ENCODE measurements at regions not wholly inside any gene's neighbourhood (a gene's known extent, or its start where the extent isn't known, plus 50 kb on each side); places are given as distances from the start of the nearest gene placed in this dataset.
A peak's percentile ranks its signal among the peaks of the same experiment; 100 is the strongest.
"Not testable (repeated sequence)": the region's sequence is repeated elsewhere in the genome, so short reads cannot be mapped to it uniquely, and the experiment has no call there.

DNA sequence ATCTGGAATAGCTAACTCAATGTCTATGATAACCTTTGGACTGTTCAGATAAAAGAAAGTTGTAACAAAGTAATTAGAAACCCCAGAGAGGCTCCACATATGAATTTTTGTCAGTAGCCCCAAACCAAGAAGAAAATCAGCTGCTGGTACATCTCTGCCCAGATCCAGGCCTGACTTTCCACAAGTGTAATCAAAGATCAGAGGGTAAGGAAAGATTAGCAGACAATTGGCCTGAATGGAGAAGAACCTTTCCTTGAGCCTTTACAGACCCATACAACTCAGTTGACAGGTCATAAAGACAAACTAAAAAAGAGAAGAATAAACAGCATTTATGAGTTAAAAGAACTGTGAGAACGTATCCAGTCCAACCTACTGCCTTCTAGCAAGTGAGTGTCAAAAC is 366.7 kb upstream of the PKN2 start:
- WGBS, 10 experiments: 11 to 100% (median 67%) methylated on average over 1 of the region's 1 CpG; no CpG with 5 or more reads in 1 of the 10 experiments
- in situ Hi-C loops (cut with MboI; ENCODE audit: low pct_unique_long_range_greater_than_20kb in 2 of 9, low sequenced_read_pairs in 9 of 9, unreplicated experiment in 9 of 9): loop anchor here in 3 of 9 experiments (25.0 kb wide), 2 partner anchors 1030 to 1180 kb away; no protein-coding TSS in a partner anchor
- no peak overlapping the region for H3K4me3 ChIP-seq
- no peak overlapping the region for H3K27ac ChIP-seq
- ATAC-seq (replicated peaks in 6 of 8): no peak
- H3K4me1 ChIP-seq (replicated peaks in 1 of 2): peaks cover 6 to 16% of the 10 kb centered on the region in 2 donors

DNA sequence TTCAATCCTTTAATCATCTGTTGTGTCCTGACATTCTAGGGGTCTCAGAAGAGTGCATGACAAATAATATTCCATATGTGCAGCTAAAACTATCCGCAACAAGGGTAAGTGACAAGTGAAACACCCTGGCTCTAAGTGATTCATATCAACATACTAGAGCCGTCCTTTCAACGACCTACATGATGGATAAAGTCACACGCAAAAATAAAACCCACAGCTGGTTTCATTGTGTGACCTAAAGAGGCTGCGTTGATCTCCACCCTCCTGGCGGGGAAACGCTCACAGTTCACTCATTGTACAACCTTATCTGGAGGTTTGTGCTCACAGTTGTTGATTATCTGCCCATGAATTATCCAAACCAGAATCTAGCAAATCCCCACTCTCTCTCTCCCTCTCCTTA is 365.3 kb upstream of the PKN2 start:
- peaks cover 6 to 16% of the 10 kb centered on the region in 2 donors for H3K4me1 ChIP-seq (replicated peaks in 1 of 2)
- in situ Hi-C loops (cut with MboI; ENCODE audit: low pct_unique_long_range_greater_than_20kb in 2 of 9, low sequenced_read_pairs in 9 of 9, unreplicated experiment in 9 of 9): loop anchor here in 3 of 9 experiments (25.0 kb wide), 2 partner anchors 1031 to 1181 kb away; no protein-coding TSS in a partner anchor
- peak in 4 of 8 experiments; percentile 18 to 58 (median 52) for ATAC-seq (replicated peaks in 6 of 8)
- no peak overlapping the region for H3K27ac ChIP-seq
- 3 to 89% (median 75%) methylated on average over 1 to 7 of the region's 7 CpGs for WGBS, 10 experiments
- no peak overlapping the region for H3K4me3 ChIP-seq

DNA sequence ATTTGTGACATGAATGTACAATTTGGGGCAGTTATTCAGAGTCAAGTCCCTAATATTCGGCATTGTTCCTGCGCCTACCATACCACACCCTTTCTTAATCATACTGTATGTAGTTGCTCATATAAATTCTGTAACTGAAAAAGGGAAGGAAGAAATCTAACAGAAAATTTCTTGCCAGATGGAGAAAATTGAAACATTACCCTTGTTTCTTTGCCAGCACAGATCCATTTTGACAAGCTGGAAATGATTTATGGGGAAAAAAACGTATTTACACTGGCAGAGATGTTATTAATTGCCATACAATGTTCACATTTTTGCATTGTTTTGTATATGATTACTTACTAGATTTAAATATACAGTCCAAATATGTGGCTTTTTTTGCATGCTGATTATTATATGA is 363.8 kb upstream of the PKN2 start:
- 0 to 100% (median 82%) methylated on average over 1 to 3 of the region's 3 CpGs; no CpG with 5 or more reads in 1 of the 10 experiments for WGBS, 10 experiments
- peaks cover 6 to 25% of the 10 kb centered on the region in 2 donors for H3K4me1 ChIP-seq (replicated peaks in 1 of 2)
- no peak overlapping the region for H3K4me3 ChIP-seq
- no peak for ATAC-seq (replicated peaks in 6 of 8)
- H3K27ac ChIP-seq: no peak overlapping the region
- in situ Hi-C loops (cut with MboI; ENCODE audit: low pct_unique_long_range_greater_than_20kb in 2 of 9, low sequenced_read_pairs in 9 of 9, unreplicated experiment in 9 of 9): loop anchor here in 3 of 9 experiments (25.0 kb wide), 2 partner anchors 1033 to 1183 kb away; no protein-coding TSS in a partner anchor

GRCh38 chr1:88321706-88322105 is 362.4 kb upstream of the PKN2 start:
- H3K4me3 ChIP-seq: no peak overlapping the region
- 10 to 85% (median 63%) methylated on average over 1 to 2 of the region's 2 CpGs; no CpG with 5 or more reads in 2 of the 10 experiments for WGBS, 10 experiments
- in situ Hi-C loops (cut with MboI; ENCODE audit: low pct_unique_long_range_greater_than_20kb in 2 of 9, low sequenced_read_pairs in 9 of 9, unreplicated experiment in 9 of 9): loop anchor here in 3 of 9 experiments (25.0 kb wide), 2 partner anchors 1034 to 1184 kb away; no protein-coding TSS in a partner anchor
- H3K27ac ChIP-seq: no peak overlapping the region
- H3K4me1 ChIP-seq (replicated peaks in 1 of 2): peaks cover 6 to 26% of the 10 kb centered on the region in 2 donors
- ATAC-seq (replicated peaks in 6 of 8): no peak

DNA sequence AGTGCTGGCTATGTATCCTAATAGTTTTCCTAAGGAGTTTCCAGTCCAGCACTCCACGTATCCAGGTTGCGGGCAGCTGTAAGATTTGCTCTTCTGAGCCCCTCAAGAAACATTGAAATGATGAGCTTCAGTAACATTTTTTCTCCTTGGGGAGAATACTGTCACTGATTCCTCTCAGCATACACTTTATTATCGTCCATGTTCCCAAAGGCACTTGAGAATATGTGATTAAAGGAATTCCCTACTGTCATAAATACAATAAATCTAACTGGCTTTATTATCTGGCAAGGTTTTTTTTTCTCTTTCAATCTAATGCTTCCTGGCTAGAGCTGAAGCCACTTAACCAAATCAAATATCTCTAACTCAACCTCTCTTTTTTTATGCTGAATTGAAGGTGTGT is 359.2 kb upstream of the PKN2 start:
- Histone ChIP-seq H3K27ac (no peak overlapping the region), H3K4me3 (no peak overlapping the region), H3K4me1 (replicated peaks in 1 of 2) (peaks cover 9 to 24% of the 10 kb centered on the region in 2 donors)
- in situ Hi-C loops (cut with MboI; ENCODE audit: low pct_unique_long_range_greater_than_20kb in 2 of 9, low sequenced_read_pairs in 9 of 9, unreplicated experiment in 9 of 9): loop anchor here in 3 of 9 experiments (25.0 kb wide), 2 partner anchors 1038 to 1188 kb away; no protein-coding TSS in a partner anchor
- ATAC-seq (replicated peaks in 6 of 8): peak in 5 of 8 experiments; percentile 6 to 57 (median 56)
- WGBS, 10 experiments: 67 to 90% (median 73%) methylated on average over 2 to 3 of the region's 3 CpGs; no CpG with 5 or more reads in 2 of the 10 experiments

DNA sequence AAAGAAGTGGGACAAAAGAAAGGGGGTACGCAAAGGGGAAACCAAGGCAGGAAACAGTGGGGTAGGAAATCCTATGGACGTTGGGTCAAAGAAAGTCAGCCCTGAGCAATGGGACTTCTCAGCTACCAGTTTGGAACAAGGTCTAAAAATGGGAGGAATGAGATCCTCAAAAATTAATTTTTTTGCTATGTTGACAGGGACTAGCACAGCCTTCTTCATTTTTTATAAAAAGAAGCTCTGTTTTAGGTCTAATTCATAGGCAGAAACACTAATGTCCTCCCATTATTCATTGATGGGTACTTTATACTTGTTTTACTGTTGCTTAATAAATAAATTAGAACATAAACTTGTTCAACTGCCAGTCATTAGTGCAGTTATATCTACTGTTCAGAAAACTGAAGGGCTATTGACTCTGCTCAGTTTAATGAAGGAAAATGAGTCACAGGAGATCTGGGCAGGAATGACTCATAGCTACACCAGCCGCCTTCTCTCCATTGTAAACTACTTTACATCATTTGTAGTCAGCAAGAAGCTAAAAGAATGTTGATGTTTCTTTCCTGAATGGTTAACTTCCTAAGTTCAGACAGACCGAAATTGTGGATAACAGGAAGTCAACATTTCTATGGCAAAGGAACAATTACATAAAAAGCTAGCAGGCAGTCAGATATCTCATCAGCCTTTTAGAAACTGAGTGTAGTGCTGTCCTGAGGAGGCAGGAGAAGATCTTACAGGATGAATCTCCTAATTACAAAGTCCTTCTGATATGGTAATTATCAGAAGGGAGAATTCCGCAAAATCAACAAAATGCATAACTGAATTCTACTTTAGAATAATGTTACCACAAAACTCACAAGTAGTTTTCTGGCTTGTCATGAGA is 356.4 kb upstream of the PKN2 start:
- Histone ChIP-seq H3K27ac (no peak overlapping the region), H3K4me1 (replicated peaks in 1 of 2) (peaks cover 9 to 24% of the 10 kb centered on the region in 2 donors), H3K4me3 (no peak overlapping the region)
- WGBS, 10 experiments: 0 to 91% (median 57%) methylated on average over 1 to 5 of the region's 5 CpGs
- ATAC-seq (replicated peaks in 6 of 8): peak; percentile 79 to 99 (median 98)
- in situ Hi-C loops (cut with MboI; ENCODE audit: low pct_unique_long_range_greater_than_20kb in 2 of 9, low sequenced_read_pairs in 9 of 9, unreplicated experiment in 9 of 9): no loop called here

DNA sequence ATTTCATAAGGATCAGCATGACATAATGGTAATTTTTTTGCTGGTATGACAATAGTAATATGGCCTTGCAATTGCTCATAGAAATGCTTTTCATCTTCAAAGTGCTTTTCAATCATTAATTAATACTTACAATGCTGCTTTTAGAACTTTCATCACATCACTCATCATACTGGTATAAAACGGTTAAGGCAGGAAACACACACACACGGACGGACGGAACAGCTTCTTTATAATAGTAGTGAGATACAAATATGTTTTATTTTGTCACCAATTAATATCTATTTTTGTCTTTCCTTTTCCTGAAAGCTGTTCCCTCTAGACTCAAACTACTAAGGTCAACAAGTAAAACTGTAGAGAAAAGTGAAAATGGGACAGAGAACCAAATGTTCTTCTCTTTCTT is 353.9 kb upstream of the PKN2 start:
- no peak for ATAC-seq (replicated peaks in 6 of 8)
- H3K4me3 ChIP-seq: no peak overlapping the region
- peaks cover 9 to 21% of the 10 kb centered on the region in 2 donors for H3K4me1 ChIP-seq (replicated peaks in 1 of 2)
- WGBS, 10 experiments: 71 to 100% (median 93%) methylated on average over 2 to 4 of the region's 4 CpGs; no CpG with 5 or more reads in 1 of the 10 experiments
- no peak overlapping the region for H3K27ac ChIP-seq
- in situ Hi-C loops (cut with MboI; ENCODE audit: low pct_unique_long_range_greater_than_20kb in 2 of 9, low sequenced_read_pairs in 9 of 9, unreplicated experiment in 9 of 9): no loop called here

- no peak for ATAC-seq (replicated peaks in 6 of 8)
- Histone ChIP-seq H3K4me3 (no peak overlapping the region), H3K4me1 (replicated peaks in 1 of 2) (peaks cover 0 to 5% of the 10 kb centered on the region in 2 donors), H3K27ac (no peak overlapping the region)
- in situ Hi-C loops (cut with MboI; ENCODE audit: low pct_unique_long_range_greater_than_20kb in 2 of 9, low sequenced_read_pairs in 9 of 9, unreplicated experiment in 9 of 9): no loop called here
- WGBS, 10 experiments: 22 to 90% (median 74%) methylated on average over 3 to 9 of the region's 9 CpGs
Measured at GRCh38 chr1:88333086-88333695, 350.9 kb upstream of the PKN2 start.

GRCh38 chr1:88341447-88341846 is 342.6 kb upstream of the PKN2 start:
- Histone ChIP-seq H3K27ac (no peak overlapping the region), H3K4me3 (no peak overlapping the region), H3K4me1 (replicated peaks in 1 of 2) (no peaks in the 10 kb centered on the region)
- ATAC-seq (replicated peaks in 6 of 8): peak in 5 of 8 experiments; percentile 17 to 98 (median 77)
- WGBS, 10 experiments: 68 to 100% (median 89%) methylated on average over 1 to 5 of the region's 5 CpGs; no CpG with 5 or more reads in 3 of the 10 experiments
- in situ Hi-C loops (cut with MboI; ENCODE audit: low pct_unique_long_range_greater_than_20kb in 2 of 9, low sequenced_read_pairs in 9 of 9, unreplicated experiment in 9 of 9): no loop called here

- ATAC-seq (replicated peaks in 6 of 8); H3K4me1 ChIP-seq (replicated peaks in 1 of 2); H3K27ac ChIP-seq; in situ Hi-C loops (cut with MboI; ENCODE audit: low pct_unique_long_range_greater_than_20kb in 2 of 9, low sequenced_read_pairs in 9 of 9, unreplicated experiment in 9 of 9); H3K4me3 ChIP-seq: not testable (repeated sequence)
- no CpG with 5 or more reads among the region's 16 CpGs for WGBS, 10 experiments
Measured at GRCh38 chr1:88342081-88342480, 342.0 kb upstream of the PKN2 start.

- H3K27ac ChIP-seq: no peak overlapping the region
- ATAC-seq (replicated peaks in 6 of 8): no peak
- H3K4me3 ChIP-seq: no peak overlapping the region
- no peaks in the 10 kb centered on the region for H3K4me1 ChIP-seq (replicated peaks in 1 of 2)
- in situ Hi-C loops (cut with MboI; ENCODE audit: low pct_unique_long_range_greater_than_20kb in 2 of 9, low sequenced_read_pairs in 9 of 9, unreplicated experiment in 9 of 9): no loop called here
- WGBS, 10 experiments: 20 to 100% (median 85%) methylated on average over 1 to 2 of the region's 2 CpGs; no CpG with 5 or more reads in 3 of the 10 experiments
Measured at GRCh38 chr1:88350648-88351047, 333.4 kb upstream of the PKN2 start.

- Histone ChIP-seq H3K27ac (no peak overlapping the region), H3K4me3 (no peak overlapping the region), H3K4me1 (replicated peaks in 1 of 2) (no peaks in the 10 kb centered on the region)
- 0 to 83% (median 49%) methylated on average over 2 to 3 of the region's 3 CpGs; no CpG with 5 or more reads in 2 of the 10 experiments for WGBS, 10 experiments
- peak in 2 of 8 experiments; percentile 93 to 100 for ATAC-seq (replicated peaks in 6 of 8)
- in situ Hi-C loops (cut with MboI; ENCODE audit: low pct_unique_long_range_greater_than_20kb in 2 of 9, low sequenced_read_pairs in 9 of 9, unreplicated experiment in 9 of 9): no loop called here
Measured at GRCh38 chr1:88351960-88352359, 332.1 kb upstream of the PKN2 start.

- H3K4me1 ChIP-seq (replicated peaks in 1 of 2): no peaks in the 10 kb centered on the region
- no peak for ATAC-seq (replicated peaks in 6 of 8)
- WGBS, 10 experiments: 14 to 100% (median 82%) methylated on average over 1 of the region's 1 CpG; no CpG with 5 or more reads in 1 of the 10 experiments
- no peak overlapping the region for H3K27ac ChIP-seq
- no peak overlapping the region for H3K4me3 ChIP-seq
- in situ Hi-C loops (cut with MboI; ENCODE audit: low pct_unique_long_range_greater_than_20kb in 2 of 9, low sequenced_read_pairs in 9 of 9, unreplicated experiment in 9 of 9): no loop called here
Measured at GRCh38 chr1:88354256-88354655, 329.8 kb upstream of the PKN2 start.
